ENCODE measurements at regions not wholly inside any gene's neighbourhood (a gene's known extent, or its start where the extent isn't known, plus 50 kb on each side); places are given as distances from the start of the nearest gene placed in this dataset.

GRCh38 chr1:99163671-99164070 lies 100.6 kb upstream of the PLPPR4 start:
- no peak for DNase-seq (ENCODE audit: low read depth in 2 of 2)

- DNase-seq (ENCODE audit: low read depth in 2 of 2): no peak
Measured at GRCh38 chr1:99170516-99170915, 93.8 kb upstream of the PLPPR4 start.

GRCh38 chr1:99171184-99171813 lies 93.0 kb upstream of the PLPPR4 start:
- no peak for DNase-seq (ENCODE audit: low read depth in 2 of 2)

DNA sequence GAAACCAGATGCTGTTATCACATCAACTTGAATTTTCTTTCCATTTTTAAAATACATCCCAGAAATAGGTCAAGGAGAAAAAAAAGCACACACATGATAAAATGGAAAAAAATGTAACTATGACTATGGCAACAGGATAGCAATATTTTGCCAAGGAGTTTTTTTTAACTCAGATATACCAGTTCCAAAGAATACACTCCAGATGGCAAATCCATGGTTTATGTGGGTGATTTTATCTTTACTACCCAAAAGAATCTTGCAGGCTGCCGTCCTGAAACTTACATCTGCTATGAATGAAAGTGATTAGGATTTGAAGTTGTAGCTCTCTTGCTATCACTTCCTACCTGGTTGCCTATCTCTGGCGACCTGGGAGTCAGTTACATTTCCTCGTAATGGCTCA lies 91.0 kb upstream of the PLPPR4 start:
- no peak for DNase-seq (ENCODE audit: low read depth in 2 of 2)

DNA sequence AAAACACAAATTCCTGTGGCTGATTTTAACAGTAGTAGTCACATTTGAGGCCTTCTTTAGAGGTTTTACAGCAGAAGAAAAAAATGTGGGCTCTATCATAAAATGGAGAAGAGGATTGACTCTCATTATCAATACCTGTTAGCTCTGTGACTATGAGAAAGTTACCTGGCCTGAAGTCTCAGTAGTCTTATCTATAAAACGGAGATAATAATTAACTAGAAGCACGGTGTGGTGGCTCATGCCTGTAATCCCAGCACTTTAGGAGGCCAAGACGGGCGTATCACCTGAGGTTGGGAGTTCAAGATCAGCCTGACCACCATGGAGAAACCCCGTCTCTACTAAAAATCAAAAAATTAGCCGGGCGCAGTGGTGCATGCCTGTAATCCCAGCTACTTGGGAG lies 90.4 kb upstream of the PLPPR4 start:
- no peak for DNase-seq (ENCODE audit: low read depth in 2 of 2)

- no peak for DNase-seq (ENCODE audit: low read depth in 2 of 2)
Measured at GRCh38 chr1:99176753-99177152, 87.5 kb upstream of the PLPPR4 start.

GRCh38 chr1:99177465-99177864 lies 86.8 kb upstream of the PLPPR4 start:
- DNase-seq (ENCODE audit: low read depth in 2 of 2): no peak

DNA sequence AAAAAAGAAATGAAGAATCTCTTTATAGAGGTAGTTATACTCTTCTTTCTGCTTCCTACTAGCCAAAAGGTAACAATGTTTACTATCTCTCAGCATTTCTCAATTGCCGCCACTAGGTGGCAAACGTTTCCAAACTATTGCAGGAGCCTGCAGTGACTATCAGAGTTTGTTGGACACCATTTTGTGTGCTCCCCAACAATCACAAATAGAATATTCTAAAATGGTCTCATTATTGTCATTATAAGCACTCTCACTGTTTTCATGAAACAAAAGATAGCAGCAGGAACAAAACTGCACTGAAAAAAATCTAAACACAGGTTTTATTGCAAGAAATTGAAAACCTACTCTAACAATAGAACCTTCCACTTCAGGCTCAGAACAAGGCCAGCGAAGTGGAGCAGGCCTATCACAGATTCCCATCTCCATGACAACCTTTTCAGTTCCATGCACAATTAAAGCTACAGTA lies 83.9 kb upstream of the PLPPR4 start:
- DNase-seq (ENCODE audit: low read depth in 2 of 2): peak in 1 of 2 donors; percentile 21

DNA sequence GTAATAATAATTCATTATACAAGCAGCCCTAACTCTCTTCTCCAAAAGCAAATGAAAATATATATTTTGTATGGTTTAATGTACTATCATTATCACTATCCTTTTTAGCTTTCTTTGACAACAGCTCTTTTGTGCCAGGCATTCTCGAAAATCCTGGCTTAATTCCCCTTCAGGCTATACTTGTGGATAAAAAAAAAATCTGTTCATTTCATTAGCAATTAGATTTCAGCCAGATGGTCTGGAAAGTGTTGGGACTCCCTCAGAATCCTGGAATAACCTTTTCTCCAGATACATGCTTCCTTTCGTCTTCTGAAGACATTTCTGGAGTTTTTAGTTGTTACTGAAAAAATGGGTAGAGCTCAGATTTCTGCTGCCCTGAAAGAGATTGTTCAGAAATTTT lies 83.4 kb upstream of the PLPPR4 start:
- DNase-seq (ENCODE audit: low read depth in 2 of 2): no peak

GRCh38 chr1:99181892-99182291 lies 82.4 kb upstream of the PLPPR4 start:
- DNase-seq (ENCODE audit: low read depth in 2 of 2): no peak

GRCh38 chr1:99185196-99185595 lies 79.1 kb upstream of the PLPPR4 start:
- no peak for DNase-seq (ENCODE audit: low read depth in 2 of 2)

GRCh38 chr1:99193431-99193830 lies 70.9 kb upstream of the PLPPR4 start:
- no peak for DNase-seq (ENCODE audit: low read depth in 2 of 2)

DNA sequence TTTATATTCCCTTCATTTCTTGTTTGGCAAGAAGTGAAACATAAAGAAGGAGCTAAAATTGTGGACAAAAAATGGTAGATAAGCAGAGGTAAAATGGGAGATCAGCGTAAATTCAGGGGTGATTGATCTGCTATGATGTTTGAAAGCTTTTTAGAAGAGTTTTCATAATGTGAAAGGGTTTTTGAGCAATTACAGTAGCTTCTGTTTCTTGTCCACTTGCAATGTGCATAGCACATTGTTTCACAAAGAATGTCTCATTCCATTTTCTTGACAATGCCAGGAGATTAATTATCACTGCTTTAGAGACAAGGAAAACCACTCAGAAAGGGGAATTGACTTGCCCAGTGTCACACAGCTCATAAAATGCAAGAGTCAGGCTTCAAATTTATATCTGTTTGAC lies 65.9 kb upstream of the PLPPR4 start:
- no peak for DNase-seq (ENCODE audit: low read depth in 2 of 2)

- DNase-seq (ENCODE audit: low read depth in 2 of 2): no peak
Measured at GRCh38 chr1:99207216-99207615, 57.1 kb upstream of the PLPPR4 start.

Measured in stimulated activated CD8-positive, alpha-beta memory T cell treated with anti-CD3 and anti-CD28 coated beads, Interleukin-2, amount 100 ng/mL, for 1 hour (primary cell).